DMS114 treated with DMSO at 0.1 percent for 48 hours (cell line): ENCODE measurements at regions not wholly inside any gene's neighbourhood (a gene's known extent, or its start where the extent isn't known, plus 50 kb on each side); places are given as distances from the start of the nearest gene placed in this dataset.

Experiments
- DNase-seq: peaks from one replicate; lab custom pipeline; 2025; ENCODE audit not compliant: unreplicated experiment; lab: John Stamatoyannopoulos, UW

DNA sequence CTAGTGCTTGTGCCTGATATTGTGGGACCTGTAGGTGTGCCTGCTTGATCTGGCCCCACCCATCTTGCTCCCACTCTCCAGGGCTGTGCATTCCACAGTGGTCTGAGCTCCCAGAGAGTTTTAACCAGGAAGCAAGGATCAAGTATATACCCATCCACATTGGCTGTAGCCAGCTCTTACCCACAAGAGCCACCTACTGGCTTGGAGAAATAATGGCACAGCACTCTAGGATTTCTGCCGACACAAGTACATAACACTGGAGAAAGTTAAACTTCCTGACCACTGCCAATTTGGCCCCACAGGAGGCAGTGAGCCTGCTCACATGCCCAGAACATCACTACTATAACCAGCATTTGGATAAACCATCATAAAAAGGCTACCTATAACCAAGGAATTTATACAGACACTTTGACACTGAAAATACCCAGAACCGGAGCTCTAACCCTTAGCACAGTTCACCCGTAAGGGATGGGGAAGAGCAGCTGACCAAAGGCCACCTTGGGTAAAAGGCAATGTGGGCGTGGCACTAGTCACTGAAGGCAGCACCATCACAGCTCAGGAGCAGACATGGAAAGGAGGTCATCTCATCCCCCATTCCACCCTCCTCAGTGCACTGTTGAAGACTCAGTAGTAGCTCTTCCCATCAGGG lies 440.4 kb downstream of the BTBD3 start:
- DNase-seq, result no peak

GRCh38 chr20:12358655-12359009 lies 440.9 kb downstream of the BTBD3 start:
- DNase-seq, result no peak

DNA sequence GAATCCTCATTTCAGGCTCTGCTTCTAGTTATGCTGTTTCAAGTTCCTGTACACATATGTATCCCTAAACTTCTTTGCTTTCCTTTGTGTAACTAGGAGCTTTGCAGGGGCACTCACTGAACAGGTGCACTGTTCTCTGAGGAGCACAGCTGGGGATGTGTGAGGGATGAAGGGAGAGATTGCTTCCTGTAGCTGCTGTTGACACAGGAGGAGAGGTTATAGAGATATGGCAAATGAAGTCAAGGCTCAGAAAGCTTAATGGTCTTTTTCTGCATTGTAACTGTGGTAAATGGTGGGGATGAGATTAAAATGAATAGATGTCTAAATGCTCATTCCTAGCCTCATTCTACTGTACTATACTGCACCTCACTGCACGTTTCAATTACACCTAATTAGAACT lies 454.3 kb downstream of the BTBD3 start:
- no peak for DNase-seq

GRCh38 chr20:12372557-12372956 lies 454.9 kb downstream of the BTBD3 start:
- DNase-seq, result no peak

DNA sequence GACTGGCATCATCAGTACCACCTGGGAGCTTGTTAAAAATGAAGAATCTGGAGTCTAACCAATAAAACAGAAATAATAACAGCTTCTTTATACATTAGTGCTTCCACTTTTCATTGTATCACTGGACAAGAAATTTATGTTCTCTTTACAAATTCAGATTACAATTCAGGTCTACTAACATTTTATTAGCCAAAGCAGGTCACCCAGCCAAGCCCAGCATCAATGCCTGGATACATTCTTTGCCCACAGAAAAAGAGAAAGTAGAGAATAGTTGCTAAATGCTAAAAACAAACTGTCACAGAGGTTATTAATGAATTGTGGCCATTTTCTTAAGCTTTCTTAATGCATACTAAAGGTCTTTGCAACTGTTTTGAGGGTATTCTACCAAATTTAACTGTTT lies 458.3 kb downstream of the BTBD3 start:
- DNase-seq, result no peak

GRCh38 chr20:12383821-12384220 lies 466.1 kb downstream of the BTBD3 start:
- no peak for DNase-seq

- DNase-seq, result no peak
Measured at GRCh38 chr20:12386821-12387220, 469.1 kb downstream of the BTBD3 start.

DNA sequence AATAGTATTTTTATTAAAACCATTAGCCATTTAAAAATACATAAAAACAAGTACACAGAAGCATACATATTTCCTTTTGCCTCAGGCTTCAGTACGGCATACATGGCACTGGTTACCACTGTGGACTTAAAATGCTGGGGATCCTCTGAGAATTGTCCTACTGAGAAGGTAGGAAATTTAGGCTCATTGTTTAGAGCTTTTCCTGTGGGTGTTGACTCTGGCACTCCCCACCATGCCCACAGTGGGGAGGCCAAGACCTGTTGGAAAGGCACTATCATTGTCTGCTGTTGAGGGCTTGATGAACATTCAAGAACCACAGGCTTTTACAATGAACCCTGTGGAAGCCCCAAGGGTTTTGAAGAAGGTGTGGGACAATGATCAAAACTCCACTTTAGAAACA lies 473.4 kb downstream of the BTBD3 start:
- no peak for DNase-seq

- DNase-seq, result no peak
Measured at GRCh38 chr20:12394786-12395185, 477.1 kb downstream of the BTBD3 start.

DNA sequence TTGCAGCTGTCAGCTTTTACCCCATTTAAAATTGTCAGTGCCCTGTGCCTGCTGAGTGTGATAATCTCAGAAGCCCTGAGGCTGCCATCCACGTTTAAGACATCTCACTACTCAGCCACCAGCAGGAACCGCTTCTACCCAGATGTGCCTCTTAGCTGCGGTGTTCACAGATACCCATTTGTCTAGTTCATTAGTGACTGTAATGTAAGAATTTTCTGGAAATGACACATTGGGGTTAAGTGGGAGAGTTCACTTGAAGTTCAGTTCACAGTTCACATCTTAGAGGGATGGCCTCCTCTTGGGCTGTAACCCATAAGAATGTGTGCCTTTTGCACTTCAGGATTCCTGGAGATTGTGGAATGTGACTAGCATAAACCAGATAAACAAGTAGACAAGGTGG lies 477.7 kb downstream of the BTBD3 start:
- DNase-seq, result no peak

GRCh38 chr20:12395760-12396159 lies 478.1 kb downstream of the BTBD3 start:
- no peak for DNase-seq

- no peak for DNase-seq
Measured at GRCh38 chr20:12399110-12399836, 481.6 kb downstream of the BTBD3 start.

- DNase-seq, result no peak
Measured at GRCh38 chr20:12404941-12405340, 487.2 kb downstream of the BTBD3 start.

- DNase-seq, result no peak
Measured at GRCh38 chr20:12406978-12407377, 489.3 kb downstream of the BTBD3 start.

- no peak for DNase-seq
Measured at GRCh38 chr20:12409501-12409900, 491.8 kb downstream of the BTBD3 start.

- DNase-seq, result no peak
Measured at GRCh38 chr20:12410783-12411182, 493.1 kb downstream of the BTBD3 start.

GRCh38 chr20:12411246-12411940 lies 493.7 kb downstream of the BTBD3 start:
- no peak for DNase-seq

- DNase-seq, result no peak
Measured at GRCh38 chr20:12413116-12413515, 495.4 kb downstream of the BTBD3 start.

DNA sequence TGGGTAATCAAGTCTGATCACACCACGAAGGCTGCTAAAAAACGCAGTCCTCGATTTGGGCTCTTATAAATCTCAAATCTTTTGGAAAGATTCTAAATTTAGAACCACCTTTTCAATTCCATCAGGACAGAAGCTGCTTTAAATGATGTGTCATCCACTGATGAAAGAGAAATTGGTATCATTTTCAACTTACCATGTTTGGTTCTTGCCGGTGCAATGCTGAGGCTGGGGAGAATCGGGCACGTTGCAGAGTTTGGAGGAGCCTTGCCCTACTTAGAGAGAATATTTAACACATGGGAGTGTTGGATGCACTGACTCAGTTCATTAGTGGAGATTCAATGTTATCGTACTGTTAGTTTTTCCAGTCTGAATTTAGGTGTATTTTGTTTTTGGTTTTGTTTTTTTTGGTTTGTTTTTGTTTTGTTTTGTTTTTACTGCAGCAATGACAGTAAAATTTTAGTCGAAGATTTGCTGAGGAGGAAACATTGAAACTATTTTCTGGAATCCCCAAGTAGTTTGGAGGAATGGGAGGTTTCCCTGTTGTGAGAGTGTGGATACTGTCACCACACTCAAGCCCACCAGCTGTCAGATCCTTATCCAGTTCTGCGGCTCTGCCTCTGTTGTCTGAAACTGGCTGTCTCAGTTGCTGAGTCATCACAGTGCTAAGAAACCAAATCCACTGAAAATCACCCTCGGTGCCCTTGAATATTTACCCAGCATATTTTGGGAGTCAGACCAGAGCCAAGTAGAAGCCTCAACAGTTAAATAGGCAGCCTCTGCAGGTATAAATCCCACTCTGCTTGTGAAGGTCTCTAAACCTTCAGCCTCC lies 497.0 kb downstream of the BTBD3 start:
- DNase-seq, result no peak

DNA sequence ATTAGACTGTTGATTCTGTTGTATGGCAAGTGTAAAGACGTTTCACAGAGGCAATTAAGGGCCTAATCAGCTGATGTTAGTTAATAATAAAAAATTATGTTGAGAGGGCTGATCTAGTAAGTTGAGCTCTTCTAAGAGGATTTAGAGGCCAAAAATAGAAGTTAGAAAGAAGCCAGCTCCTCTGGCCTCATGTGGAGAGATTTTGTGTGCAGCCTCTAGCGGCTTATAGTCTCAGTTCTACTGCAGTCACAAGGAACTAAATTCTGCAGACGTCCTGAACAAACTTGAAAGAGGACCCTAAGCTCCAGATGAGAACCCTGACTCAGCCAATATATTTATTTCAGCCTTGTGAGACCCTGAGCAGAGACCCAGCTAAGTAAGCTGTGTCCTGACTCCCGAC lies 498.6 kb downstream of the BTBD3 start:
- DNase-seq, result no peak

DNA sequence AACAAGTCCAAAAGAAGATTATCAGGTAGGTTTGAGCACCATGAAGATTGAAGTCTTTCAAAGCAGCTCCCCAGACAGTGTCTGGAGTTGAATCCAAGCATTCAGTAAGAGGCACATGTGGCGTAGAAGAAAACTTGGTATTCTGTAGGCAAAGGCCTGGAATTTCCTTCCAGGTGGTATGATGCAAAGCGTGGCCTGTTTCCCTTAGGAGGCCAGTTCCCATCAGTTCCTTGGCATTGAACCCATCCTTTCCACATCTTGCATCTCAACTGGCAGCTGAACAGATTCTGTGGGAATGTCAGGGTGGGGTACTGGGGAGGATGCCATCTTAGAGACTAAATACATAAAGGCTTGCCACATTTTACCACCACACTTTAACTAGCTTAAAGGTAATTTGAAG lies 516.0 kb downstream of the BTBD3 start:
- no peak for DNase-seq

GRCh38 chr20:12434672-12435071 lies 517.0 kb downstream of the BTBD3 start:
- no peak for DNase-seq
